G401 (cell line): ENCODE measurements at regions not wholly inside any gene's neighbourhood (a gene's known extent, or its start where the extent isn't known, plus 50 kb on each side); places are given as distances from the start of the nearest gene placed in this dataset.

ENCODE experiments used
- DNase-seq: peaks from one replicate; pipeline ENCODE4 v3.0.0-alpha.2; 2015; ENCODE audit warnings: low spot score
- in situ Hi-C: cut with HindIII; loops from 2 replicates; pipeline ENCODE4 v1.10.0; 2016; ENCODE audit warnings: low sequenced_read_pairs, mixed read lengths

GRCh38 chr1:115496904-115497527 is 144.8 kb upstream of the VANGL1 start:
- in situ Hi-C loops = no loop called here
- no peak for DNase-seq

GRCh38 chr1:115495625-115496024 is 146.1 kb upstream of the VANGL1 start:
- in situ Hi-C loops = no loop called here
- no peak for DNase-seq

GRCh38 chr1:115495111-115495510 is 146.7 kb upstream of the VANGL1 start:
- no peak for DNase-seq
- in situ Hi-C loops = no loop called here

GRCh38 chr1:115493834-115494233 is 147.9 kb upstream of the VANGL1 start:
- in situ Hi-C loops = no loop called here

GRCh38 chr1:115492880-115493279 is 148.9 kb upstream of the VANGL1 start:
- DNase-seq = no peak
- in situ Hi-C loops = no loop called here

More at GRCh38 chr1:115493834-115494233, 147.9 kb upstream of the VANGL1 start:
- no peak for DNase-seq

- in situ Hi-C loops = no loop called here
Observed at GRCh38 chr1:115492019-115492595, 149.7 kb upstream of the VANGL1 start.

GRCh38 chr1:115491298-115492018 is 150.3 kb upstream of the VANGL1 start:
- DNase-seq = no peak
- in situ Hi-C loops = no loop called here

More at GRCh38 chr1:115492019-115492595, 149.7 kb upstream of the VANGL1 start:
- DNase-seq = no peak

GRCh38 chr1:115479055-115479482 is 141.0 kb upstream of the NGF start:
- DNase-seq = no peak
- in situ Hi-C loops = no loop called here

- DNase-seq = no peak
- in situ Hi-C loops = no loop called here
Observed at GRCh38 chr1:115477071-115477470, 139.0 kb upstream of the NGF start.

- in situ Hi-C loops = no loop called here
Observed at GRCh38 chr1:115476616-115477015, 138.6 kb upstream of the NGF start.

GRCh38 chr1:115475901-115476300 is 137.9 kb upstream of the NGF start:
- in situ Hi-C loops = no loop called here

More at GRCh38 chr1:115476616-115477015, 138.6 kb upstream of the NGF start:
- no peak for DNase-seq

GRCh38 chr1:115475252-115475651 is 137.2 kb upstream of the NGF start:
- DNase-seq = no peak
- in situ Hi-C loops = no loop called here

More at GRCh38 chr1:115475901-115476300, 137.9 kb upstream of the NGF start:
- DNase-seq = no peak

- in situ Hi-C loops = loop anchor here (25.0 kb wide), 1 partner anchor 337 kb away; no protein-coding TSS in a partner anchor
- DNase-seq = no peak
Observed at GRCh38 chr1:115473986-115474565, 136.0 kb upstream of the NGF start.

- no peak for DNase-seq
- in situ Hi-C loops = loop anchor here (25.0 kb wide), 1 partner anchor 333 kb away; no protein-coding TSS in a partner anchor
Observed at GRCh38 chr1:115469703-115470476, 131.8 kb upstream of the NGF start.

GRCh38 chr1:115467790-115468189 is 129.7 kb upstream of the NGF start:
- in situ Hi-C loops = loop anchor here (25.0 kb wide), 1 partner anchor 330 kb away; no protein-coding TSS in a partner anchor
- no peak for DNase-seq

- in situ Hi-C loops = loop anchor here (25.0 kb wide), 1 partner anchor 330 kb away; no protein-coding TSS in a partner anchor
- DNase-seq = no peak
Observed at GRCh38 chr1:115467196-115467595, 129.1 kb upstream of the NGF start.

- no peak for DNase-seq
- in situ Hi-C loops = loop anchor here (25.0 kb wide), 1 partner anchor 329 kb away; no protein-coding TSS in a partner anchor
Observed at GRCh38 chr1:115466433-115466832, 128.4 kb upstream of the NGF start.

- in situ Hi-C loops = loop anchor here (25.0 kb wide), 1 partner anchor 329 kb away; no protein-coding TSS in a partner anchor
- DNase-seq = no peak
Observed at GRCh38 chr1:115465802-115466363, 127.8 kb upstream of the NGF start.
